GM12865 (cell line): ENCODE measurements at regions not wholly inside any gene's neighbourhood (a gene's known extent, or its start where the extent isn't known, plus 50 kb on each side); places are given as distances from the start of the nearest gene placed in this dataset.

ENCODE experiments used
- DNase-seq: peaks from one replicate; pipeline ENCODE4 v3.0.0; 2010; ENCODE audit warnings: low read depth
- H3K4me3 ChIP-seq: 2 replicates; pipeline ENCODE4 v1.5.1; 2011; ENCODE audit warnings: mild to moderate bottlenecking, low read depth, low read length, control low read depth
- TF ChIP-seq, protein P1 (sequence below): IDR thresholded peaks from 2 replicates; pipeline ENCODE4 v1.5.1; 2011; ENCODE audit warnings: low read length, control low read depth, low read depth, inconsistent platforms; ENCODE audit not compliant: insufficient read depth; ENCODE audit errors: missing control alignments

- TF ChIP-seq, protein P1, sequence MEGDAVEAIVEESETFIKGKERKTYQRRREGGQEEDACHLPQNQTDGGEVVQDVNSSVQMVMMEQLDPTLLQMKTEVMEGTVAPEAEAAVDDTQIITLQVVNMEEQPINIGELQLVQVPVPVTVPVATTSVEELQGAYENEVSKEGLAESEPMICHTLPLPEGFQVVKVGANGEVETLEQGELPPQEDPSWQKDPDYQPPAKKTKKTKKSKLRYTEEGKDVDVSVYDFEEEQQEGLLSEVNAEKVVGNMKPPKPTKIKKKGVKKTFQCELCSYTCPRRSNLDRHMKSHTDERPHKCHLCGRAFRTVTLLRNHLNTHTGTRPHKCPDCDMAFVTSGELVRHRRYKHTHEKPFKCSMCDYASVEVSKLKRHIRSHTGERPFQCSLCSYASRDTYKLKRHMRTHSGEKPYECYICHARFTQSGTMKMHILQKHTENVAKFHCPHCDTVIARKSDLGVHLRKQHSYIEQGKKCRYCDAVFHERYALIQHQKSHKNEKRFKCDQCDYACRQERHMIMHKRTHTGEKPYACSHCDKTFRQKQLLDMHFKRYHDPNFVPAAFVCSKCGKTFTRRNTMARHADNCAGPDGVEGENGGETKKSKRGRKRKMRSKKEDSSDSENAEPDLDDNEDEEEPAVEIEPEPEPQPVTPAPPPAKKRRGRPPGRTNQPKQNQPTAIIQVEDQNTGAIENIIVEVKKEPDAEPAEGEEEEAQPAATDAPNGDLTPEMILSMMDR: no peak
- no peak for DNase-seq
- H3K4me3 ChIP-seq: no peak overlapping the region
These were observed 57.6 kb upstream of the GATA2 start for GRCh38 chr3:128550471-128551126.

DNA sequence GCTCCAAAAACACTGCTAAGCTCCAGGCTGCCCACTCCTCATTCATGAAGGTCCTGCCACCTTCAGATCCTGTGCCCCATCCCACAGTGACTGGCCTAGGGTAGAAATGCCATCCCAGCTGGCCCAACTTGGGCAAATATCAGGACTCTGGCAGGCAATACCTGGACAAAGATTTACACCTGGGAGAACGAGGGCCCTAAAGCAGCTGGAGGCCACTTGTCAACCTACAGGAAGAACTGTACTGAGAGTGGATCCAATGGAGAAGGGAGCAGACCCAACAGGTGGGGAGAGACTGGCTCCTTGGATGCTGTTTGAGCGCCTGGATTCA, 57.1 kb upstream of the GATA2 start:
- H3K4me3 ChIP-seq: no peak overlapping the region
- TF ChIP-seq, protein P1: no peak
- DNase-seq: no peak

- DNase-seq: no peak
- H3K4me3 ChIP-seq: no peak overlapping the region
- TF ChIP-seq, protein P1: no peak
These were observed 56.5 kb upstream of the GATA2 start for GRCh38 chr3:128549283-128550112.

DNA sequence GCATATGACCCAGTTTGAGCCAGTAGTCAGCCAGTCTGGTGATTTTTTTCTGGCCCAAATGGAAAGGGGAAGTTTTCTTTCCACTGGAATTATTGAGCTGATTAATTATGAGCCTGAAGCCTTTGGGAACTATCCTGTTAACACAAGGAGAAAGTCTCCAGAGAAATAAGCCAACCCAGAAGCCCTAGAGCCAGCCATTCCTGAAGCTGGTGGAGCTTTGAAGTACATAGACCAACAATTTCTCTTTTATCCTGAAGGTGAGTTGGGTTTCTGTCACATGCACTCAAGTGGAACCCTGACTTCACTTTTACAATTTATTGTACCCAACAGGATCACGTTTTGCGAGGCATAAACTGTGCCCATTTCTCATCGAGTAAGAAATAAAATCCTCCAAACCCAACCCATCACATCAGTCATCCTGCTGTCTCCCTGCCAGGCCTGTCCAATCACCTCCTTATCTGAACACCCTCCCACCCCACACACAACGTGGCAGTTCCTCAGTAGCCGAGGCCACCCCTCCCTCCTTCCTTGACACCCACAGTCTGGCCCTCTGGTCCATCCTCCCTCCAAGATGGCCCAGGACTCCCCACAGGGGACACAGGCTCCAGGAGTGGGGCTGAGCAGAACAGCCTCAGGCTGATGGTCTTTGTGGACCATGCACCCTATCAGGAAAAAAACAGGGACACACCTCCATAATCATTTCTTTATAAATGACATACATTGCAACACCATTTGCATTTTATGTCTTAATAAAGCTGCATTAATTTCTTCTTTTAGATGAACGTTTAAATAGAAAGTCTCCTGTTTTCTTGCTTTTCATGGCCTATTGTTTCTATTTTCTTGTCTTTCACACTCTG, 55.7 kb upstream of the GATA2 start:
- no peak for DNase-seq
- TF ChIP-seq, protein P1: no peak
- no peak overlapping the region for H3K4me3 ChIP-seq

- H3K4me3 ChIP-seq: no peak overlapping the region
- TF ChIP-seq, protein P1: no peak
- DNase-seq: no peak
These were observed 55.0 kb upstream of the GATA2 start for GRCh38 chr3:128548021-128548420.

GRCh38 chr3:128547368-128547987, 54.5 kb upstream of the GATA2 start:
- DNase-seq: no peak
- no peak overlapping the region for H3K4me3 ChIP-seq
- TF ChIP-seq, protein P1: no peak
